SKM-1 treated with dmso at 0.1 percent for 144 hours (cell line): ENCODE measurements at regions not wholly inside any gene's neighbourhood (a gene's known extent, or its start where the extent isn't known, plus 50 kb on each side); places are given as distances from the start of the nearest gene placed in this dataset.
A peak's percentile ranks its signal among the peaks of the same experiment; 100 is the strongest.

ENCODE experiments used
- DNase-seq: peaks from one replicate; lab custom pipeline; 2025; ENCODE audit not compliant: unreplicated experiment; lab: John Stamatoyannopoulos, UW

- no peak for DNase-seq
Measured at GRCh38 chr12:92504594-92504981, 198.2 kb upstream of the PLEKHG7 start.

- DNase-seq, result no peak
Measured at GRCh38 chr12:92503971-92504593, 198.7 kb upstream of the PLEKHG7 start.

GRCh38 chr12:92503029-92503931 is 199.5 kb upstream of the PLEKHG7 start:
- no peak for DNase-seq

- peak; percentile 44 for DNase-seq
Measured at GRCh38 chr12:92502417-92503028, 200.3 kb upstream of the PLEKHG7 start.

GRCh38 chr12:92496790-92497189 is 206.0 kb upstream of the PLEKHG7 start:
- DNase-seq, result no peak

GRCh38 chr12:92495108-92495507 is 207.7 kb upstream of the PLEKHG7 start:
- DNase-seq, result no peak

GRCh38 chr12:92493816-92494215 is 209.0 kb upstream of the PLEKHG7 start:
- DNase-seq, result no peak

GRCh38 chr12:92492995-92493394 is 209.8 kb upstream of the PLEKHG7 start:
- DNase-seq, result no peak

GRCh38 chr12:92492291-92492690 is 210.5 kb upstream of the PLEKHG7 start:
- DNase-seq, result no peak

- DNase-seq, result no peak
Measured at GRCh38 chr12:92489781-92490180, 213.0 kb upstream of the PLEKHG7 start.

- DNase-seq, result peak; percentile 76
Measured at GRCh38 chr12:92488735-92489134, 214.1 kb upstream of the PLEKHG7 start.

- no peak for DNase-seq
Measured at GRCh38 chr12:92487138-92487485, 215.7 kb upstream of the PLEKHG7 start.

GRCh38 chr12:92486443-92487137 is 216.2 kb upstream of the PLEKHG7 start:
- no peak for DNase-seq

GRCh38 chr12:92485351-92486348 is 217.1 kb upstream of the PLEKHG7 start:
- DNase-seq, result no peak

GRCh38 chr12:92482599-92482998 is 220.2 kb upstream of the PLEKHG7 start:
- DNase-seq, result no peak

GRCh38 chr12:92481066-92481465 is 221.7 kb upstream of the PLEKHG7 start:
- DNase-seq, result no peak

- no peak for DNase-seq
Measured at GRCh38 chr12:92478692-92479091, 224.1 kb upstream of the PLEKHG7 start.

- DNase-seq, result no peak
Measured at GRCh38 chr12:92476844-92477243, 225.9 kb upstream of the PLEKHG7 start.

GRCh38 chr12:92473564-92473963 is 229.2 kb upstream of the PLEKHG7 start:
- DNase-seq, result no peak

GRCh38 chr12:92472201-92472600 is 230.6 kb upstream of the PLEKHG7 start:
- DNase-seq, result no peak
